VCaP (cell line): ENCODE measurements at regions not wholly inside any gene's neighbourhood (a gene's known extent, or its start where the extent isn't known, plus 50 kb on each side); places are given as distances from the start of the nearest gene placed in this dataset.

ENCODE experiments used
- H3K27ac ChIP-seq: fragments of 450-650 bp; 2 replicates; pipeline ENCODE4 v1.5.1; 2017
- CTCF ChIP-seq: fragments of 450-650 bp; conservative IDR thresholded peaks from 2 replicates; pipeline ENCODE4 v1.5.1; 2017; ENCODE audit warnings: mild to moderate bottlenecking, moderate library complexity

GRCh38 chr2:56009758-56010458, 86.3 kb upstream of the EFEMP1 start:
- H3K27ac ChIP-seq: peak overlapping the region; percentile 21; the same call in 1 of the 2 replicates
- TF ChIP-seq CTCF: peak; percentile 80

- no peak overlapping the region for H3K27ac ChIP-seq
- no peak for TF ChIP-seq CTCF
Observed at GRCh38 chr2:56011624-56012023, 88.0 kb upstream of the EFEMP1 start.

- no peak overlapping the region for H3K27ac ChIP-seq
- TF ChIP-seq CTCF: no peak
Observed at GRCh38 chr2:56012221-56012765, 88.7 kb upstream of the EFEMP1 start.

- no peak overlapping the region for H3K27ac ChIP-seq
- no peak for TF ChIP-seq CTCF
Observed at GRCh38 chr2:56013475-56013874, 89.9 kb upstream of the EFEMP1 start.

GRCh38 chr2:56014046-56014730, 90.6 kb upstream of the EFEMP1 start:
- no peak for TF ChIP-seq CTCF
- no peak overlapping the region for H3K27ac ChIP-seq

- no peak overlapping the region for H3K27ac ChIP-seq
- TF ChIP-seq CTCF: no peak
Observed at GRCh38 chr2:56015711-56016115, 92.1 kb upstream of the EFEMP1 start.

- TF ChIP-seq CTCF: no peak
Observed at GRCh38 chr2:56017784-56018183, 94.2 kb upstream of the EFEMP1 start.

More at GRCh38 chr2:56017784-56018183, 94.2 kb upstream of the EFEMP1 start:
- no peak overlapping the region for H3K27ac ChIP-seq
